Neural crest cell (in vitro differentiated cells): ENCODE measurements at regions not wholly inside any gene's neighbourhood (a gene's known extent, or its start where the extent isn't known, plus 50 kb on each side); places are given as distances from the start of the nearest gene placed in this dataset.
"Not testable (repeated sequence)": the region's sequence is repeated elsewhere in the genome, so short reads cannot be mapped to it uniquely, and the experiment has no call there.

Experiments used
- DNase-seq: peaks from one replicate; pipeline ENCODE4 v3.0.0; 2021; ENCODE audit warnings: low read depth, mixed read lengths, low spot score
- H3K27ac Mint-ChIP-seq: one replicate; pipeline ENCODE4 v1.8.0; 2021; ENCODE audit warnings: mild to moderate bottlenecking, mixed read lengths; ENCODE audit not compliant: unreplicated experiment
- H3K27me3 Mint-ChIP-seq: 2 replicates; pipeline ENCODE4 v1.8.0; 2021; ENCODE audit warnings: low read depth, mild to moderate bottlenecking, mixed read lengths
- H3K36me3 Mint-ChIP-seq: 2 replicates; pipeline ENCODE4 v1.8.0; 2021; ENCODE audit warnings: low read depth, mild to moderate bottlenecking, mixed read lengths
- H3K4me1 Mint-ChIP-seq: 2 replicates; pipeline ENCODE4 v1.8.0; 2021; ENCODE audit warnings: mixed read lengths
- H3K4me3 Mint-ChIP-seq: one replicate; pipeline ENCODE4 v1.8.0; 2021; ENCODE audit warnings: mild to moderate bottlenecking, mixed read lengths
- H3K9me3 Mint-ChIP-seq: 2 replicates; pipeline ENCODE4 v1.8.0; 2021; ENCODE audit warnings: mixed read lengths
- CTCF ChIP-seq: fragments of 200-600 bp; sonication (generic); conservative IDR thresholded peaks from 2 replicates; pipeline ENCODE4 v1.5.0; 2021; ENCODE audit warnings: antibody characterized with exemption, mild to moderate bottlenecking

- TF ChIP-seq CTCF: no peak
- H3K27me3 Mint-ChIP-seq: no peaks in the 10 kb centered on the region
- H3K4me3 Mint-ChIP-seq: no peak overlapping the region
- H3K27ac Mint-ChIP-seq: no peak overlapping the region
- peaks cover 6% of the 10 kb centered on the region for H3K9me3 Mint-ChIP-seq
- H3K36me3 Mint-ChIP-seq: no peaks in the 10 kb centered on the region
- no peaks in the 10 kb centered on the region for H3K4me1 Mint-ChIP-seq
- DNase-seq: no peak
Measured at GRCh38 chr2:142710336-142710735, 167.1 kb upstream of the KYNU start.

- H3K9me3 Mint-ChIP-seq: peaks cover 4% of the 10 kb centered on the region
- H3K4me3 Mint-ChIP-seq: no peak overlapping the region
- H3K4me1 Mint-ChIP-seq: no peaks in the 10 kb centered on the region
- no peaks in the 10 kb centered on the region for H3K27me3 Mint-ChIP-seq
- H3K27ac Mint-ChIP-seq: no peak overlapping the region
- no peaks in the 10 kb centered on the region for H3K36me3 Mint-ChIP-seq
- no peak for DNase-seq
- no peak for TF ChIP-seq CTCF
Measured at GRCh38 chr2:142707318-142707717, 170.1 kb upstream of the KYNU start.

GRCh38 chr2:142702397-142702796 is 175.1 kb upstream of the KYNU start:
- DNase-seq, H3K27ac Mint-ChIP-seq, H3K36me3 Mint-ChIP-seq, H3K9me3 Mint-ChIP-seq, H3K4me1 Mint-ChIP-seq, H3K27me3 Mint-ChIP-seq, H3K4me3 Mint-ChIP-seq: not testable (repeated sequence)

- not testable (repeated sequence) for H3K9me3 Mint-ChIP-seq, H3K27me3 Mint-ChIP-seq, H3K4me3 Mint-ChIP-seq, H3K36me3 Mint-ChIP-seq, DNase-seq
- peak overlapping the region; percentile 77 for H3K27ac Mint-ChIP-seq
- H3K4me1 Mint-ChIP-seq: peaks cover 21% of the 10 kb centered on the region
Measured at GRCh38 chr2:142695350-142696257, 181.9 kb upstream of the KYNU start.

GRCh38 chr2:142694282-142694681 is 183.2 kb upstream of the KYNU start:
- Mint-ChIP-seq H3K36me3 (no peaks in the 10 kb centered on the region), H3K27me3 (no peaks in the 10 kb centered on the region), H3K4me3 (no peak overlapping the region), H3K4me1 (peaks cover 24% of the 10 kb centered on the region), H3K9me3 (no peaks in the 10 kb centered on the region), H3K27ac (no peak overlapping the region)
- no peak for DNase-seq
- no peak for TF ChIP-seq CTCF

GRCh38 chr2:142693171-142693950 is 184.1 kb upstream of the KYNU start:
- no peaks in the 10 kb centered on the region for H3K9me3 Mint-ChIP-seq
- peaks cover 24% of the 10 kb centered on the region for H3K4me1 Mint-ChIP-seq
- DNase-seq: no peak
- H3K4me3 Mint-ChIP-seq: no peak overlapping the region
- no peaks in the 10 kb centered on the region for H3K36me3 Mint-ChIP-seq
- H3K27ac Mint-ChIP-seq: no peak overlapping the region
- TF ChIP-seq CTCF: no peak
- no peaks in the 10 kb centered on the region for H3K27me3 Mint-ChIP-seq
